CD14-positive monocyte (primary cell): ENCODE measurements at regions not wholly inside any gene's neighbourhood (a gene's known extent, or its start where the extent isn't known, plus 50 kb on each side); places are given as distances from the start of the nearest gene placed in this dataset.

ENCODE experiments used
- DNase-seq, 3 donors: peaks; one replicate each; pipeline ENCODE4 v3.0.0-alpha.2; 2011 to 2022
- H2AFZ ChIP-seq: 2 replicates; pipeline ENCODE4 v1.6.0; 2012; ENCODE audit warnings: mild to moderate bottlenecking, low read depth, low read length, inconsistent platforms; ENCODE audit not compliant: insufficient read depth, poor library complexity, severe bottlenecking
- H3K27ac ChIP-seq, 2 donors: 1 replicate in 1 of 2; 2 replicates in 1 of 2; pipeline ENCODE4 v1.5.1; 2012 to 2013; ENCODE audit warnings: low read length in 2 of 2, control low read depth in 1 of 2, inconsistent platforms in 1 of 2, low read depth in 1 of 2, mild to moderate bottlenecking in 1 of 2
- H3K27me3 ChIP-seq, 2 donors: one replicate each; pipeline versions ENCODE4 v1.6.0 to v1.6.1; 2011 to 2013; ENCODE audit warnings: low read length in 2 of 2; ENCODE audit not compliant: control insufficient read depth in 2 of 2, insufficient read depth in 2 of 2
- H3K36me3 ChIP-seq, 2 donors: replicated peaks in 1 of 2; 1 replicate in 1 of 2; 2 replicates in 1 of 2; pipeline versions ENCODE4 v1.5.1 to v1.6.1; 2012 to 2013; ENCODE audit warnings: low read length in 2 of 2, control low read depth in 1 of 2, inconsistent platforms in 1 of 2, mild to moderate bottlenecking in 1 of 2; ENCODE audit not compliant: insufficient read depth in 2 of 2, control insufficient read depth in 1 of 2
- H3K4me1 ChIP-seq, 2 donors: 1 replicate in 1 of 2; 2 replicates in 1 of 2; pipeline versions ENCODE4 v1.5.1 to v1.6.1; 2012 to 2013; ENCODE audit warnings: low read length in 2 of 2, control low read depth in 1 of 2, inconsistent platforms in 1 of 2, mild to moderate bottlenecking in 1 of 2, moderate library complexity in 1 of 2; ENCODE audit not compliant: insufficient read depth in 2 of 2, control insufficient read depth in 1 of 2
- H3K4me2 ChIP-seq: replicated peaks from 2 replicates; pipeline ENCODE3; 2012; ENCODE audit warnings: low read length, moderate library complexity, mild to moderate bottlenecking; ENCODE audit not compliant: poor library complexity, severe bottlenecking; ENCODE audit errors: extremely low read depth
- H3K4me3 ChIP-seq, 3 experiments: fragments of 200-600 bp in 1 of 3; sonication (generic) in 1 of 3; replicated peaks in 1 of 3; 1 replicate in 2 of 3; 2 replicates in 1 of 3; pipeline ENCODE4 v1.5.1; 2011 to 2013; ENCODE audit warnings: low read length in 3 of 3, mild to moderate bottlenecking in 3 of 3, control low read depth in 2 of 3, low read depth in 2 of 3, inconsistent platforms in 1 of 3, moderate library complexity in 1 of 3
- H3K79me2 ChIP-seq: 2 replicates; pipeline ENCODE4 v1.6.0; 2012; ENCODE audit warnings: mild to moderate bottlenecking, control low read depth, inconsistent platforms, low read length, moderate library complexity; ENCODE audit not compliant: insufficient read depth
- H3K9ac ChIP-seq: 2 replicates; pipeline ENCODE4 v1.6.0; 2017; ENCODE audit warnings: low read length, mild to moderate bottlenecking; ENCODE audit not compliant: insufficient read depth, poor library complexity, severe bottlenecking
- H3K9me3 ChIP-seq, 2 donors: replicated peaks in 1 of 2; 1 replicate in 1 of 2; 2 replicates in 1 of 2; pipeline versions ENCODE4 v1.5.1 to v1.6.1; 2012 to 2013; ENCODE audit warnings: low read length in 2 of 2, control low read depth in 1 of 2; ENCODE audit not compliant: control insufficient read depth in 1 of 2, insufficient read depth in 1 of 2
- H4K20me1 ChIP-seq: 2 replicates; pipeline ENCODE4 v1.6.0; 2012; ENCODE audit warnings: mild to moderate bottlenecking, low read length, control low read depth, moderate library complexity; ENCODE audit not compliant: insufficient read depth
- H3K27ac Mint-ChIP-seq, 7 donors: one replicate each; pipeline ENCODE4 v1.8.0; 2020; ENCODE audit warnings: mild to moderate bottlenecking in 7 of 7, mixed read lengths in 7 of 7, moderate library complexity in 6 of 7, inconsistent platforms in 2 of 7
- H3K27me3 Mint-ChIP-seq, 3 donors: one replicate each; pipeline ENCODE4 v1.8.0; 2021 to 2022; ENCODE audit warnings: low read depth in 3 of 3, mild to moderate bottlenecking in 3 of 3, mixed read lengths in 3 of 3, moderate library complexity in 3 of 3, inconsistent platforms in 1 of 3
- H3K36me3 Mint-ChIP-seq, 2 donors: one replicate each; pipeline ENCODE4 v1.8.0; 2020; ENCODE audit warnings: mixed read lengths in 2 of 2, inconsistent platforms in 1 of 2, mild to moderate bottlenecking in 1 of 2
- H3K4me1 Mint-ChIP-seq: one replicate; pipeline ENCODE4 v1.8.0; 2020; ENCODE audit warnings: mild to moderate bottlenecking, mixed read lengths
- H3K4me3 Mint-ChIP-seq, 2 donors: one replicate each; pipeline ENCODE4 v1.8.0; 2020; ENCODE audit warnings: mild to moderate bottlenecking in 2 of 2, mixed read lengths in 2 of 2, moderate library complexity in 1 of 2
- H3K9me3 Mint-ChIP-seq, 7 donors: one replicate each; pipeline ENCODE4 v1.8.0; 2020 to 2022; ENCODE audit warnings: mixed read lengths in 7 of 7, mild to moderate bottlenecking in 6 of 7, moderate library complexity in 6 of 7, inconsistent platforms in 2 of 7
- CTCF ChIP-seq: fragments of 200-600 bp; IDR thresholded peaks from one replicate; pipeline ENCODE4 v1.8.0; 2022; ENCODE audit warnings: antibody characterized with exemption, mild to moderate bottlenecking
- WGBS: methylation state at CpG from one replicate; pipeline ENCODE4 v1.1.5; 2013; ENCODE audit warnings: missing lambda C conversion rate; ENCODE audit not compliant: insufficient coverage; 5-methylcytosine and 5-hydroxymethylcytosine counted together
- intact Hi-C, 2 donors: fragments of 100-400 bp; cut with micrococcal nuclease; formaldehyde crosslinking; loops; one replicate each; pipeline versions ENCODE4 v1.15.0 to v1.15.1; 2023

GRCh38 chr13:26497968-26498511 lies 59.4 kb upstream of the WASF3 start:
- Mint-ChIP-seq H3K9me3 (no peaks in the 10 kb centered on the region), H3K4me3 (no peak overlapping the region), H3K27ac (no peak overlapping the region), H3K27me3 (peaks cover 3 to 9% (median 6%) of the 10 kb centered on the region in 3 donors), H3K36me3 (no peaks in the 10 kb centered on the region), H3K4me1 (no peaks in the 10 kb centered on the region)
- Histone ChIP-seq H4K20me1 (no peaks in the 10 kb centered on the region), H3K79me2 (no peaks in the 10 kb centered on the region), H3K9me3 (no peaks in the 10 kb centered on the region), H3K9ac (no peak overlapping the region), H3K4me2 (no peak overlapping the region), H2AFZ (no peak overlapping the region), H3K27ac (no peak overlapping the region), H3K4me1 (no peaks in the 10 kb centered on the region), H3K36me3 (no peaks in the 10 kb centered on the region), H3K27me3 (no peaks in the 10 kb centered on the region), H3K4me3 (no peak overlapping the region)
- intact Hi-C loops, result loop anchor here in 1 of 2 donors (5.0 kb wide), 1 partner anchor 316 kb away; no protein-coding TSS in a partner anchor
- TF ChIP-seq CTCF, result no peak
- WGBS, result 90% methylated on average over 3 of the region's 5 CpGs
- no peak for DNase-seq

GRCh38 chr13:26498656-26499601 lies 58.6 kb upstream of the WASF3 start:
- intact Hi-C loops, result loop anchor here in 1 of 2 donors (5.0 kb wide), 1 partner anchor 317 kb away; no protein-coding TSS in a partner anchor
- H3K79me2 ChIP-seq, result no peaks in the 10 kb centered on the region
- no peaks in the 10 kb centered on the region for H3K4me1 ChIP-seq
- no peak overlapping the region for H3K4me2 ChIP-seq
- H3K4me1 Mint-ChIP-seq, result no peaks in the 10 kb centered on the region
- no peaks in the 10 kb centered on the region for H3K36me3 ChIP-seq
- no peak overlapping the region for H3K4me3 ChIP-seq
- DNase-seq, result no peak
- no peaks in the 10 kb centered on the region for H3K27me3 ChIP-seq
- H2AFZ ChIP-seq, result no peak overlapping the region
- H3K4me3 Mint-ChIP-seq, result no peak overlapping the region
- 78% methylated on average over 9 of the region's 14 CpGs for WGBS
- H3K9ac ChIP-seq, result no peak overlapping the region
- H3K36me3 Mint-ChIP-seq, result no peaks in the 10 kb centered on the region
- peaks cover 3 to 9% (median 6%) of the 10 kb centered on the region in 3 donors for H3K27me3 Mint-ChIP-seq
- no peaks in the 10 kb centered on the region for H3K9me3 Mint-ChIP-seq
- H3K27ac ChIP-seq, result no peak overlapping the region
- TF ChIP-seq CTCF, result no peak
- H3K27ac Mint-ChIP-seq, result no peak overlapping the region
- H4K20me1 ChIP-seq, result no peaks in the 10 kb centered on the region
- no peaks in the 10 kb centered on the region for H3K9me3 ChIP-seq
